CD4-positive, alpha-beta memory T cell (primary cell): ENCODE measurements at regions not wholly inside any gene's neighbourhood (a gene's known extent, or its start where the extent isn't known, plus 50 kb on each side); places are given as distances from the start of the nearest gene placed in this dataset.

Experiments
- CTCF ChIA-PET: fragments of 350-600 bp; sonication (Branson Sonifier 250); formaldehyde crosslinking; loops from one replicate; lab custom pipeline; 2021; ENCODE audit warnings: inconsistent platforms; ENCODE audit not compliant: partially characterized antibody; lab: Charles Lee
- POLR2A ChIA-PET: fragments of 350-600 bp; sonication (Branson Sonifier 250); formaldehyde crosslinking; loops from one replicate; lab custom pipeline; 2021; ENCODE audit not compliant: partially characterized antibody; lab: Charles Lee
- DNase-seq, 5 donors: peaks; one replicate each; pipeline versions ENCODE4 v3.0.0 to v3.0.0-alpha.2; 2020 to 2022; ENCODE audit warnings: mixed read lengths in 1 of 5
- H3K27ac ChIP-seq: one replicate; pipeline ENCODE4 v1.7.0; 2013; ENCODE audit warnings: low read depth, low read length
- H3K27me3 ChIP-seq: 2 replicates; pipeline ENCODE4 v1.7.0; 2013; ENCODE audit warnings: mild to moderate bottlenecking, low read length, moderate library complexity; ENCODE audit not compliant: insufficient read depth
- H3K36me3 ChIP-seq: 2 replicates; pipeline ENCODE4 v1.7.0; 2013; ENCODE audit warnings: mild to moderate bottlenecking, low read length, moderate library complexity; ENCODE audit not compliant: insufficient read depth
- H3K4me1 ChIP-seq: 2 replicates; pipeline ENCODE4 v1.7.0; 2013; ENCODE audit warnings: mild to moderate bottlenecking, low read length, moderate library complexity; ENCODE audit not compliant: insufficient read depth
- H3K4me3 ChIP-seq, 2 donors: one replicate each; pipeline ENCODE4 v1.7.0; 2013; ENCODE audit warnings: low read length in 2 of 2, mild to moderate bottlenecking in 1 of 2
- H3K9me3 ChIP-seq, 2 donors: one replicate each; pipeline ENCODE4 v1.7.0; 2013; ENCODE audit warnings: low read length in 2 of 2, control low read depth in 1 of 2; ENCODE audit not compliant: control insufficient read depth in 1 of 2
- H3K27ac Mint-ChIP-seq, 7 donors: one replicate each; pipeline ENCODE4 v1.8.0; 2020 to 2021; ENCODE audit warnings: mixed read lengths in 7 of 7, mild to moderate bottlenecking in 6 of 7, inconsistent platforms in 3 of 7, moderate library complexity in 3 of 7
- H3K27me3 Mint-ChIP-seq, 2 donors: one replicate each; pipeline ENCODE4 v1.8.0; 2020 to 2021; ENCODE audit warnings: mixed read lengths in 2 of 2
- H3K36me3 Mint-ChIP-seq, 2 donors: one replicate each; pipeline ENCODE4 v1.8.0; 2020 to 2021; ENCODE audit warnings: mixed read lengths in 2 of 2, inconsistent platforms in 1 of 2, mild to moderate bottlenecking in 1 of 2
- H3K4me1 Mint-ChIP-seq, 4 donors: one replicate each; pipeline ENCODE4 v1.8.0; 2020 to 2021; ENCODE audit warnings: mixed read lengths in 4 of 4, mild to moderate bottlenecking in 1 of 4
- H3K4me3 Mint-ChIP-seq, 8 donors: one replicate each; pipeline ENCODE4 v1.8.0; 2020 to 2021; ENCODE audit warnings: mixed read lengths in 8 of 8, mild to moderate bottlenecking in 7 of 8, moderate library complexity in 6 of 8, inconsistent platforms in 3 of 8
- H3K9me3 Mint-ChIP-seq, 8 donors: one replicate each; pipeline ENCODE4 v1.8.0; 2020 to 2021; ENCODE audit warnings: mixed read lengths in 8 of 8, mild to moderate bottlenecking in 5 of 8, inconsistent platforms in 3 of 8, moderate library complexity in 1 of 8
- intact Hi-C: fragments of 100-400 bp; cut with micrococcal nuclease; formaldehyde crosslinking; loops from one replicate; pipeline ENCODE4 v1.15.1; 2023

DNA sequence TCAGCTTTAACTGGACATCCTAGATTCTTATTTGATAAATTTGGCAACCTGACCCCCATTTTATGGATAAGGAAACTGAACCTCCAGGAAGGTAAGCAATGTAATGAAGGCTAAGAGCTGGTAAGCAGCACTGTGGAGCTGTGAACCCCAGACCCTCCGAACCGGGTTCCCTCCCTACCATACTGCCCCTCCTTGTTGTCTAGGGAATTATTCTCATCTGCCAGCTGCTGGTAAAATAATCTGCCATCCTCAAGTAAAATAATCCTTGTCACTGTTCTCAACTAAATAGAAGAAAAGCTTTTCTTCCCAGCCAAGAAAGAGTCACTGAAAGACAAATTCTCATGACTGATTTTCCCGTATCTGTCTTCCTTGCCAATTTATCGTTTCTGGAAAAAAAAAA, 55.8 kb upstream of the PRDX6 start:
- H3K4me1 ChIP-seq: peaks cover 7% of the 10 kb centered on the region
- intact Hi-C loops: loop anchor here (5.0 kb wide), 2 partner anchors 656 to 1306 kb away; no protein-coding TSS in a partner anchor
- DNase-seq: no peak
- POLR2A ChIA-PET: interaction anchor here (1.3 kb wide), 1 partner anchor 403 kb away, joined by 3 read pairs; the partner anchor contains the start of gene DARS2
- Mint-ChIP-seq H3K4me3 (no peak overlapping the region), H3K9me3 (no peaks in the 10 kb centered on the region), H3K36me3 (peaks cover 9 to 25% of the 10 kb centered on the region in 2 donors), H3K4me1 (peaks cover 3 to 7% (median 6%) of the 10 kb centered on the region in 4 donors), H3K27me3 (no peaks in the 10 kb centered on the region), H3K27ac (peak overlapping the region in 2 of 7 donors; percentile 3 to 19)
- H3K27me3 ChIP-seq: no peaks in the 10 kb centered on the region
- H3K9me3 ChIP-seq: no peaks in the 10 kb centered on the region
- H3K36me3 ChIP-seq: peaks cover 5% of the 10 kb centered on the region
- no peak overlapping the region for H3K4me3 ChIP-seq
- no peak overlapping the region for H3K27ac ChIP-seq
- CTCF ChIA-PET: interaction anchor here (1.2 to 5.1 kb wide), 5 partner anchors 9 to 677 kb away, joined by 3 to 54 read pairs (median 25); partner anchors contain the start of genes CENPL and DARS2

DNA sequence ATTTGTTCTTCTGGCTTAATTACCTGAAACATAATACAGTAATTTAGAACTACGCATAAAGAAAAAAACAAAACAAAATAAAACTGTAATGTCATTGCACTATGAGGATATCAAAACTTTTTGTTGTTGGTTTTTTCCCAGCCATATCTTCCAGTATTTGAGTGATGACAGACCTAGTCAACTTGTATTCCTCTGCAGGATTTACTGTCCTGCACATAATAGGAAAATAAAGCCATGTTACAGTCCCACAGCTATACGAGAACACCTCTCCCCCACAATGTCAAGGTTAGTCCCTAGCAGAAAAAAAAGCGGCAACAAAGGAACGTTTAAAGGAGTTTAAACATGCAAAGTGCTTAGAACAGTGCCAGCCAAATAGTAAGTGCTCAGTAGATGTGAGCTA, 55.3 kb upstream of the PRDX6 start:
- Mint-ChIP-seq H3K4me1 (peaks cover 3 to 7% (median 6%) of the 10 kb centered on the region in 4 donors), H3K36me3 (peaks cover 9 to 25% of the 10 kb centered on the region in 2 donors), H3K4me3 (no peak overlapping the region), H3K27me3 (no peaks in the 10 kb centered on the region), H3K9me3 (no peaks in the 10 kb centered on the region), H3K27ac (peak overlapping the region in 3 of 7 donors; percentile 3 to 19 (median 7))
- Histone ChIP-seq H3K4me1 (peaks cover 7% of the 10 kb centered on the region), H3K27ac (no peak overlapping the region), H3K9me3 (no peaks in the 10 kb centered on the region), H3K36me3 (peaks cover 5% of the 10 kb centered on the region), H3K4me3 (no peak overlapping the region), H3K27me3 (no peaks in the 10 kb centered on the region)
- POLR2A ChIA-PET: interaction anchor here (1.3 kb wide), 2 partner anchors 56 to 402 kb away, joined by 3 read pairs; partner anchors contain the start of genes DARS2 and PRDX6
- CTCF ChIA-PET: interaction anchor here (0.9 to 5.1 kb wide), 6 partner anchors 8 to 678 kb away, joined by 3 to 54 read pairs (median 19); partner anchors contain the start of genes CENPL and DARS2
- no peak for DNase-seq
- intact Hi-C loops: loop anchor here (5.0 kb wide), 2 partner anchors 656 to 1306 kb away; no protein-coding TSS in a partner anchor

DNA sequence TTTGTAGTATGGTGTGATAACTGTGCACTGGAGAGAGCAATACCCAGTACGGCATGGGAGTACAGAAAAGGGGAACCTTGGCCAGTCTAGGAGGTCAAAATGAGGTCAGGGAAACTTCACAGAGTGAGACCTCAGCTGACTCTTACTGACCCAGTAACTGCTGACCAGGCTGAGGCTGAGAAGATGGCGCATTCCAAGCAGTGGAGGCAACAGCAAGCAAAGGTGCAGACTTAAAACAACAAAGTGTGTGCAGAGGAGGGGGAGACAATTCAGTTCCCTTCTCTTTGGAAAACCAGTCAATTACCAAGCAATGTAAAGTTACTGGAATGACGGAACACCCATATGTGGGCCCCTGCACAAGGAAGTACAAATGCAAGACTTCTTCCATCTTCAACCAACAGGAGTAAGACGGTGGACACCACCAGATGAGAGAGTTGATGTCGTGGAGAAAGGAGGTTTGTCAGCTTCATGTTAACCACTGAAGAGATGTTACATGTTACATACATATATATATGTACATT, 54.6 kb upstream of the PRDX6 start:
- intact Hi-C loops: loop anchor here (5.0 kb wide), 2 partner anchors 655 to 1305 kb away; no protein-coding TSS in a partner anchor
- Histone ChIP-seq H3K27ac (no peak overlapping the region), H3K36me3 (peaks cover 5% of the 10 kb centered on the region), H3K9me3 (no peaks in the 10 kb centered on the region), H3K4me1 (peaks cover 7% of the 10 kb centered on the region), H3K27me3 (no peaks in the 10 kb centered on the region), H3K4me3 (no peak overlapping the region)
- CTCF ChIA-PET: interaction anchor here (0.9 to 4.1 kb wide), 2 partner anchors 7 to 678 kb away, joined by 4 to 36 read pairs; no protein-coding TSS in a partner anchor
- no peak overlapping the region for H3K4me3 Mint-ChIP-seq
- H3K4me1 Mint-ChIP-seq: peaks cover 3 to 7% (median 6%) of the 10 kb centered on the region in 4 donors
- POLR2A ChIA-PET: interaction anchor here (1.3 kb wide), 1 partner anchor 55 kb away, joined by 3 read pairs; the partner anchor contains the start of gene PRDX6
- peak overlapping the region in 3 of 7 donors; percentile 7 to 48 (median 13) for H3K27ac Mint-ChIP-seq
- H3K9me3 Mint-ChIP-seq: no peaks in the 10 kb centered on the region
- H3K36me3 Mint-ChIP-seq: peaks cover 9 to 20% of the 10 kb centered on the region in 2 donors
- no peak for DNase-seq
- H3K27me3 Mint-ChIP-seq: no peaks in the 10 kb centered on the region

DNA sequence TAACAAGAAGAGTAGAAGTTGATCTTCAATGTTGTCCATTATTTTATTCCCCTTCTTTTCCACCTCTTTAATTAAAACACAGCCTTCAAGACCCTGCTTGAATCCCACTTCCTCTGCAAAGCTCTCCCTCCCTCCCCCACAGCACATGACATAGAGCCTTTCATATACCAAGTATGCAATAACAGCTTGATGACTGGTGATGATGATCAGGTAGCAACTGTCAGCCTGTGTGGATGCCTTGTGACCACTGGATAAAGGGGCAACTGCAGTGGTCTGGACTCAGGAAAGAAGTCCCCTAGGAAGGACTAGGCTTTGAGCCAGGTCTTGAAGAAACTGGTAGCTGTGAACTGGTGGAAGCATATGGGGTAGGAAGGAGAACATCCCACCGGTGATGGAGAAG, 53.8 kb upstream of the PRDX6 start:
- Histone ChIP-seq H3K4me3 (no peak overlapping the region), H3K4me1 (peaks cover 7% of the 10 kb centered on the region), H3K36me3 (peaks cover under 1% of the 10 kb centered on the region), H3K27me3 (no peaks in the 10 kb centered on the region), H3K27ac (no peak overlapping the region), H3K9me3 (no peaks in the 10 kb centered on the region)
- Mint-ChIP-seq H3K9me3 (no peaks in the 10 kb centered on the region), H3K27me3 (no peaks in the 10 kb centered on the region), H3K27ac (peak overlapping the region in 3 of 7 donors; percentile 48 to 94 (median 57)), H3K36me3 (peaks cover 9 to 17% of the 10 kb centered on the region in 2 donors), H3K4me3 (no peak overlapping the region), H3K4me1 (peaks cover 3 to 7% (median 6%) of the 10 kb centered on the region in 4 donors)
- DNase-seq: no peak
- CTCF ChIA-PET: no interaction called here
- intact Hi-C loops: loop anchor here (5.0 kb wide), 2 partner anchors 654 to 1304 kb away; no protein-coding TSS in a partner anchor
- POLR2A ChIA-PET: no interaction called here

DNA sequence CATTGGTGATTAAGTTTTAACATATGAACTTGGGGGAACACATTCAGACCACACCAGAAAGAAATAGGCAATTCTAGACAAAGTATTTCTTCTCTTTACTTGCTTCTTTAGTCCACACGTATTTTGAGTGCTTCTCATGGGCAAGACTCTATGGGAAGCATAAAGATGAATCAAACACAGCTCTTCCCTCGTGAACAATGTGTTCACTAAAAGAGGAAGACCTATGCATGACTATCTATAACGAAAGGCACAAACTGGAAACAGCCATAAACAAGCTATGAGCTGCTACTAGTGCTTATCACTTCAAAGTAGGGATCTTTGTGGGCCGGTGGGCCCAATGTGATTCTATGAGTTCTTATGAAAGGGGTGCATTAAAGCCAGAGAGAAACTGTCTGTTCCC, 53.0 kb upstream of the PRDX6 start:
- Histone ChIP-seq H3K36me3 (no peaks in the 10 kb centered on the region), H3K4me1 (peaks cover 7% of the 10 kb centered on the region), H3K4me3 (no peak overlapping the region), H3K27me3 (no peaks in the 10 kb centered on the region), H3K27ac (no peak overlapping the region), H3K9me3 (no peaks in the 10 kb centered on the region)
- no peak for DNase-seq
- no peaks in the 10 kb centered on the region for H3K27me3 Mint-ChIP-seq
- no peak overlapping the region for H3K4me3 Mint-ChIP-seq
- CTCF ChIA-PET: no interaction called here
- POLR2A ChIA-PET: no interaction called here
- H3K27ac Mint-ChIP-seq: peak overlapping the region in 2 of 7 donors; percentile 30 to 85
- H3K36me3 Mint-ChIP-seq: peaks cover 9 to 17% of the 10 kb centered on the region in 2 donors
- H3K4me1 Mint-ChIP-seq: peaks cover 4 to 8% (median 7%) of the 10 kb centered on the region in 4 donors
- no peaks in the 10 kb centered on the region for H3K9me3 Mint-ChIP-seq
- intact Hi-C loops: loop anchor here (5.0 kb wide), 2 partner anchors 653 to 1303 kb away; no protein-coding TSS in a partner anchor

DNA sequence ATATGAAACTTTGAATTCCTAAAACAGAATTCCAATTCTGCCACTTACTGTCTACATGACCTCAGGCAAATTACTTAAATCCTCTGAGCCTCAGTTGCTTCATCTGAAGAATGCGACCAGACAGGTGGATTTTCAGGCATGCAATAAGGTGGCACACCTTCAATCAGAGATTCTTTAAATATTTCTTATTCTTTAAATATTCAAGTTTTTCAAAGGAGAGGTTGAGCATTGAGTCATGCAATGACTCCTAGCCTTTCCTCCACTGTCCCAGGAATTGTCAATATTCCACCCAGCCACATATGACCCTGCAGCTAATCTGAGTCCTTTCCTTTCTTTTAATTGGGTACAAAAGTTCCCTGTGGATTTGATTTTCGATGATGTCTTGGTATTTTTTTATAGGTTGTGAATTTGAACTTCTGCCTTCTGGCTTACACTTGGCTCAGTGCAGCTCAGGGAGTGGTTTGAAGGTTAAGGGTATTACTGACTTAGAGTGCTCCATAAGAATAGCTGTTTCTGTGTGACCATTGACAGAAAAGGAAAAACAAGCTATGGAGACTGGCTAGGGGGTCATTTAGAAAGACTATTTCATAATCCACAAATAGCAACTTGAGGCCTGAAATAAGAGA, 52.2 kb upstream of the PRDX6 start:
- DNase-seq: no peak
- Mint-ChIP-seq H3K4me3 (no peak overlapping the region), H3K4me1 (peaks cover 8 to 16% (median 14%) of the 10 kb centered on the region in 4 donors), H3K27ac (peak overlapping the region in 1 of 7 donors; percentile 14), H3K9me3 (no peaks in the 10 kb centered on the region), H3K36me3 (peaks cover 9 to 17% of the 10 kb centered on the region in 2 donors), H3K27me3 (no peaks in the 10 kb centered on the region)
- ChIA-PET POLR2A (no interaction called here), CTCF (interaction anchor here (0.5 kb wide), 1 partner anchor 813 kb away, joined by 3 read pairs; no protein-coding TSS in a partner anchor)
- Histone ChIP-seq H3K27me3 (no peaks in the 10 kb centered on the region), H3K36me3 (no peaks in the 10 kb centered on the region), H3K4me3 (no peak overlapping the region), H3K27ac (no peak overlapping the region), H3K4me1 (peaks cover 15% of the 10 kb centered on the region), H3K9me3 (no peaks in the 10 kb centered on the region)
- intact Hi-C loops: loop anchor here (5.0 kb wide), 2 partner anchors 652 to 1302 kb away; no protein-coding TSS in a partner anchor

DNA sequence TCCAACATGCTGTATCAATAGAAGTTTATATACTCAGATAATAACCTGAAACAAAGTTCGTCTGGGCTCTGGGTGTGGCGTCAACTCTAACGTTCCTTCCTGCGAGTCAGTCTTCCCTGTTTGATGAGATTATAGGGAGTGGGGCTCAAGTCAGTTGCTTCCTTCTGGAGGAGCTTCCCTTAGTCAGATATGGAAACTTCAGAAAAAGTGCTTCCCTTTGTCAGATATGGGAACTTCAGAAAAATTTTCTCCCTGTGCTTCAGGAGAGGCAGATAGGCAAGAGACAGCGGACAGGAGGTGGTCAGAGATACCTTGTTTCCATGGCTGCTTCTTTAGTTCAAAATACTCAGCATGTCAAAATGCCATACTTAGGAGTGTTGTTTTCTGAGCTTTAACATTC, 51.1 kb upstream of the PRDX6 start:
- Histone ChIP-seq H3K36me3 (no peaks in the 10 kb centered on the region), H3K27ac (no peak overlapping the region), H3K4me1 (peaks cover 17% of the 10 kb centered on the region), H3K9me3 (no peaks in the 10 kb centered on the region), H3K4me3 (no peak overlapping the region), H3K27me3 (no peaks in the 10 kb centered on the region)
- Mint-ChIP-seq H3K4me3 (no peak overlapping the region), H3K27ac (no peak overlapping the region), H3K27me3 (no peaks in the 10 kb centered on the region), H3K36me3 (peaks cover 9 to 11% of the 10 kb centered on the region in 2 donors), H3K4me1 (peaks cover 12 to 20% (median 15%) of the 10 kb centered on the region in 4 donors), H3K9me3 (no peaks in the 10 kb centered on the region)
- DNase-seq: no peak
- ChIA-PET POLR2A (no interaction called here), CTCF (interaction anchor here (1.7 to 6.5 kb wide), 3 partner anchors 9 to 683 kb away, joined by 5 to 52 read pairs (median 5); no protein-coding TSS in a partner anchor)
- intact Hi-C loops: no loop called here
